ENCODE measurements at regions not wholly inside any gene's neighbourhood (a gene's known extent, or its start where the extent isn't known, plus 50 kb on each side); places are given as distances from the start of the nearest gene placed in this dataset.

DNA sequence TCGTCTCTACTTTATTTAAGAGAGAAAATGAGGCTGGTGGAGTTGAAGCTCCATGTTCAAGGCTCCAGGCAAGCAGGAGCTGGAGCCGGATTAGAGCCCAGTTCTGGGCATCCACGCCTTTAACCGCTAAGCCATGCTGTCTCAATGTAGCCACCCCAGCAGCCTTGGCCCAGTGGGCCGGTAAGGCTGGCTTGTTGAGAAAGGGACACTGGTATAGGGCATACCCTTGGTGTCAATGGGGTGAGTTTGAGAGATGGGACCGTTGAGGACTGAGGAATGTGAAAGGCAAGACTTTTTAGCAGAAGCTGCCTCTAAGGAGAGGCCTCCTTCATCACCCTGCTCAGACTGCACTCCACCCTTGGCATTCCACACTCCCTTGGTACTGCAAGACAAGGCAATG lies 147.4 kb downstream of the CYLD start:
- TF ChIP-seq, protein P1, sequence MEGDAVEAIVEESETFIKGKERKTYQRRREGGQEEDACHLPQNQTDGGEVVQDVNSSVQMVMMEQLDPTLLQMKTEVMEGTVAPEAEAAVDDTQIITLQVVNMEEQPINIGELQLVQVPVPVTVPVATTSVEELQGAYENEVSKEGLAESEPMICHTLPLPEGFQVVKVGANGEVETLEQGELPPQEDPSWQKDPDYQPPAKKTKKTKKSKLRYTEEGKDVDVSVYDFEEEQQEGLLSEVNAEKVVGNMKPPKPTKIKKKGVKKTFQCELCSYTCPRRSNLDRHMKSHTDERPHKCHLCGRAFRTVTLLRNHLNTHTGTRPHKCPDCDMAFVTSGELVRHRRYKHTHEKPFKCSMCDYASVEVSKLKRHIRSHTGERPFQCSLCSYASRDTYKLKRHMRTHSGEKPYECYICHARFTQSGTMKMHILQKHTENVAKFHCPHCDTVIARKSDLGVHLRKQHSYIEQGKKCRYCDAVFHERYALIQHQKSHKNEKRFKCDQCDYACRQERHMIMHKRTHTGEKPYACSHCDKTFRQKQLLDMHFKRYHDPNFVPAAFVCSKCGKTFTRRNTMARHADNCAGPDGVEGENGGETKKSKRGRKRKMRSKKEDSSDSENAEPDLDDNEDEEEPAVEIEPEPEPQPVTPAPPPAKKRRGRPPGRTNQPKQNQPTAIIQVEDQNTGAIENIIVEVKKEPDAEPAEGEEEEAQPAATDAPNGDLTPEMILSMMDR (IDR thresholded peaks at IDR 0.05) = no peak
- no peak for TF ChIP-seq POLR2A (IDR thresholded peaks at IDR 0.05)
